ENCODE measurements at regions not wholly inside any gene's neighbourhood (a gene's known extent, or its start where the extent isn't known, plus 50 kb on each side); places are given as distances from the start of the nearest gene placed in this dataset.
"Not testable (repeated sequence)": the region's sequence is repeated elsewhere in the genome, so short reads cannot be mapped to it uniquely, and the experiment has no call there.

DNA sequence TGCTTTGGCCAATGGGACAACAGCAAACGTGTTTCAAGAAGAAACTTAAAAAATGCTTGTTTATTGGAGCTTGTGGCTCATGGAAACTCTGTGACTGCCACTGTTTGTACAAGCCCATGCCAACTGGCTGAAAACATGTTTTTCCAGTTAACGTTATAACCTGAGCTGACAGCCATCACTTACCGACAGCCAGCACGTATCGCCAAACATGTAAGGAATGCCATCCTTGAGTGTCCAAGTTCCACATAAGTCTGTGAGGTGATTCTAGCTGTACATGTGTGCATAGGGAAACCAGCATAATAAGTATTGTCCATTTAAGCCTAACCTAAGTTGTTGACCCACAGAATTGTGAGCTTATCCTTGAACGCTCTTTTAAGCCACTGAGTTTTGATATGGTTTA, 596.9 kb downstream of the TRHDE start:
- no peak for DNase-seq

DNA sequence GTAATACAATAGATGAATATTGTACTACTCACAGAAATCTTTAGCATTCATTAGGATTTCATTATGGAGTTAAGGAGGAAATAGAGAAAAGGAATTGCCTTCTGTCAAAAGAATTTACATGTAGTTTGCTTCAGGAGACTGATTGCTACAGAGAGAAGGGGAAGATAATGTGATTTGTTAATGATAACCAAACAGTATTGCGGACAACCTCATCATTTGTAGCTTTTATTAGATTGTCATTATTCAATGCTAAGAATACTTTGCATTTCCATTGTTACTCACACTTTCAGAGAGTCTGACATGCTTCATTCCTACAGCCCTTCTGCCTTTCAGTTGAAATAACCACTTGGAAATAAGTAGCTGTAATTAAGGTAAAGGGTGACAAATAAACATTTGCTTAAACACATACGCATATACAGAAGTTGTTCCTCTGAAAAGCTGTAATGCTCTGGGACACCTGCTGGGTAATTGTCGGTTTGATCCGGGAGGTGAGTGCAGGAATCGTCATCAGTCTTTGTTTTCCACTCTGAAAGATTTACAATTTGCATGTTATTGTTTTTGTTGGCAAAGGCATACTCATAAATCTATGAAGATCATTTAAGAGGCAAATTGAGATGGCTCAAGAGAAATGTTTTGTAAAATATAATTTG, 600.2 kb downstream of the TRHDE start:
- DNase-seq = no peak

DNA sequence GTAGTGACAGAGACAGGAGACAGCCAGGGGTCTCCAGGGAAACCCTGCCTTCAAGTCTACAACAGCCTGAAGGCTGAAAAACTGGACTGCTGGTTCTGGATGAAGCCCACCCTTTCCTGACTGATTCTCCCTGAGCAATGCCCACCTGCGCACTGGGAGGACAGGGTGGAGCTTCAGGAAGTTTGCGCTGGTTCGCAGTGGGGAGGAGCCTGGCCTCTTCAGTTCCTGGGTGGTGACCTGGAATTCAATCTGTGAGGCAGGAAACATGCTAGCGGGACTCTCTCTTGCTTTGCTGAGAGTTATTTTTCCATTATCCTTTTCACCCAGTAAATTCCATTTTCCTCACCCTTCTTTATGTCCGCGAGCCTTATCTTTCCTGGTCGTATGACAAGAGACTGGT, 600.8 kb downstream of the TRHDE start:
- no peak for DNase-seq

DNA sequence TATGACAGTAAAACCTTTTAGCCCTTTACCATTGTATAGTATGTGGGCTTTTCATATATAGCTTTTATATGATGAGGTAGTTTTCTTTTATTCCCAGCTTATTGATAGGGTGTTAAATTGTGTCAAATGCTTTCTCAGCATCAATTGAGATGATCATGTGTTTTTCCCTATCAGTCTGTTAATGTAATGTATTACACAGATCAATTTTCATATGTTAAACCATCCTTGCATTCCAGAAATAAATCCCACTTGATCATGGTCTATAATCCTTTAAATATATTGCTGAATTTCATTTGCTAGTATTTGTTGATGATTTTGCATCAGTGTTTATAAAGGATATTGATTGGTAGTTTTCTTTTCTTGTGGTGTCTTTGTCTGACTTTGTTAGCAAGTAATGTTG, 603.9 kb downstream of the TRHDE start:
- DNase-seq = no peak

DNA sequence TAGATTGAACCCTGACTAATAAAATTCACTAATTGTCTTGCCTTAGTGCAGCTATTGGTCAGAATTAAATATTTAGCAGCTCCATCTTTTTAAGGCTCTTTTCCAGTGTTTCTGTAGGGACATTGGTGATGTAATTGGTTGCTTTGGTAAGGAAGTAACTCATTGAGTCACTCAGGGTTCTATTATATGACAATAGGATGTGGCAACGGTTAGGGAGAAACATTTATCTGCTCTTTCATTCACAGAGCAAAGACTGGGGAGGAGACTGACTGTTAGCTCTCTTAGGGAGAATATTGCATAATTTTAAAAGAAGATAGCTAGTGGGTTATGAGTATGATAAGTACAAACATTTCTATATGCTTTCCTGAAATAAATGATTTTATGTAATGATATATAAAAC, 616.5 kb downstream of the TRHDE start:
- DNase-seq = no peak

DNA sequence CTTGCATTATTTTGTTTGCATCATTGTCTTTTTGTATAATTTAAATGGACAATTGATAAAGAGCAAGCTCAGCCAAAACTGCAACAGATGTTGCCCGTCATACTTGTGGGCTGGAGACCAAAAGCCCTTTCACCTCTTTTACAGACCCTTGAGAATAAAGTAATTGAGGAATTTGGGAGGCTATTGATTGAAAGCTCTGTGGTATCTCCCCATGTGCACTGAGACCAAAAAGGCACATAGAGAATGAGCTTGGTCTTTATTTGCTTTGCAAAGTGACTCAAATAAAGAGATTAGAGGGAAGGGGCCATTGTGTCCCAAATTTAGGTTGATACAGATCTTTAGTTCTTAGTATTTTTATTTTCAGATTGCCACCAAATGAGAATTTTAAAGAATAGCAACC, 617.6 kb downstream of the TRHDE start:
- no peak for DNase-seq

DNA sequence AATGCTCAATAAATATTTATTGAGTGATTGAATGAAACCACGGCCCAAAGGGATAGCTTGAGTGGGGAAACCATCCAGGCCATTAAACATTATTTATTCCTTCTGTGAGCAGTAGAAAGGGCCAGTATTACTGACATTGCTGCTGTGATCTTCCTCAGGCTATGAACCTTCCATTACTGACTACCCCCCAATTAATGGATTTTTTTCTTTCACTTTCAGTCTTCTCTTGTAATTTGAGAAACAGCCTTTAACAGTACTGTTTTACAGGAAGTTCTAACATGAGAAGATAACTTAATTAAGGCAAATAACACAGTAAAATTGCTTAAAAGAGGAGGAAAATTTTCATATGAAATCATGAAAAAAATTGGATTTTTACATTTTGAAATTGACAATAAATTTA, 629.5 kb downstream of the TRHDE start:
- no peak for DNase-seq

DNA sequence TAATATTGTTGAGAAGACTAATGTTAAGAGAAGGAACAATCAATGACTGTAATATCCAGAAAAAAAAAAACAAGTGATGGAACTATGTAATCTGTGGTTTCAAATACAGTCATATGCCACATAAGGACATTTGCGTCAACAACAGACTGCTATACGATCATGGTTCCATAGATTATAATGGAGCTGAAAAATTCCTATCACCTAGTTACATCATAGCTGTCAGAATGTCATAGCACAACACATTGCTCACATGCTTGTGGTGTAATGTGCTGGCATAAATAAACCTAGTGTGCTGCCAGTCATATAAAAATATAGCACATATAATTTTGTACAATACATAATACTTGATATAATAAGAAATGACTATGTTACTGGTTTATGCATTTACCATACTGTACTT, 653.5 kb downstream of the TRHDE start:
- DNase-seq = no peak

DNA sequence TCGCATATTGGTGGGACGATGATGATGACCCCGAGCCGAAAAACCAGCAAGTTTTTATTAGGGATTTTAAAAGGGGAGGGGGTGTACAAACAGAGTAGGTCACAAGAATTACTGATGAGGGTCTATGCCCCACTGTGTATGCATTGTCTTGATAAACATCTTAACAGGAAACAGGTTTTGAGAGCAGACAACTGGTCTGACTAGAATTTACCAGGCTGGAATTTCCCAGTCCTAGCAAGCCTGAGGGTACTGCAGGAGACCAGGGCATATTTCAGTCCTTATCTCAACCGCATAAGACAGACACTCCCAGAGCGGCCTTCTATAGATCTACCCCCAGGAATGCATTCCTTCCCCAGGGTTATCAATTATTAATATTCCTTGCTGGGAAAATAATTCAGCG, 659.7 kb downstream of the TRHDE start:
- not testable (repeated sequence) for DNase-seq

DNA sequence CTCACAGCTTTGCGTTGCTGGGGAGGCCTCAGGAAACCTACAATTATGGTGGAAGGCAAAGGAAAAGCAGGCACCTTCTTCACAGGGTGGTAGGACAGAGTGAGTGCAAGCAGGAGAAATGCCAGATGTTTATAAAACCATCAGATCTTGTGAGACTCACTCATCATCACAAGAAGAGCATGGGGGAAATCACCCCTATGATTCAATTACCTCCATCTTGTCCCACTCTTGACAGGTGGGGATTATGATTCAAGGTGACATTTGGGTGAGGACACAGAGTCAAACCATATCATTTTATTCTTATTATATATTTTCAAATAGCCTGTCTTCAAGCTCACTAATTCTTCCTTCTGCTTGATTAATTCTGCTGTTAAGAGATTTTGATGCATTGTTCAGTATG, 665.3 kb downstream of the TRHDE start:
- DNase-seq = no peak

DNA sequence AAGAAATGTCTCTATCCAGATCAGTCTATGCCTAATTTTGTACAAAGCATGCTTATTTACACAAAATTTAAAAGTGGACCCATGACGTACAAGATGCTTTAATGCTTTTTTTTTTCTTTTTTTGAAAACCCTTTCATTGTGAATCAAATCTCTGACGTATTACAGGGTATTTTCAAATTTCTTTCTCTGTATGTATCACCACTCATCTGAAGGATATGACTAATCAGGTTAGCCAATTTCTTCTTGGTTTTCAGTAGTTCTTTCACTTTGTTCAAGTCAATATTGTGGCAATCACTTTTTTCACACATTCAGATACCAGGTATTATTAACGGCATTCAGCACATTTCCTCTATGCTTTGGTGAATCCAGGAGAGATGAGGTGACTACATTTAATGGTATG, 685.3 kb downstream of the TRHDE start:
- DNase-seq = peak in 1 of 5 experiments; percentile 2

DNA sequence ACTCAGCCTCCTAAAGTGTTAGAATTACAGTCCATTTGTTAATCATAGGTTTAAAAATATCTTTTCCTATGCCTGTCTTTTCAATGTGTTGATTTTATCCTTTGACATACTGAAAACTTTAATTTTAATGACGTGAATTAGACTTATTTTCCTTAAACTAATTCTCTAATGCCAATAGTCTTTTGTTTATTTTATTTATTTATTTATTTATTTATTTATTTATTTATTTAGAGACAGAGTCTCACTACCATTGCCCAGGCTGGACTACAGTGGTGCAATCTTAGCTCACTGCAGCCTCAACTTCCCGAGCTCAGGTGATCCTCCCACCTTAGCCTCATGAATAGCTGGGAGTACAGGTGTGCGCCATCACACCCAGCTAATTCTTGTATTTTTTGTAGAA, 694.5 kb downstream of the TRHDE start:
- no peak for DNase-seq

DNA sequence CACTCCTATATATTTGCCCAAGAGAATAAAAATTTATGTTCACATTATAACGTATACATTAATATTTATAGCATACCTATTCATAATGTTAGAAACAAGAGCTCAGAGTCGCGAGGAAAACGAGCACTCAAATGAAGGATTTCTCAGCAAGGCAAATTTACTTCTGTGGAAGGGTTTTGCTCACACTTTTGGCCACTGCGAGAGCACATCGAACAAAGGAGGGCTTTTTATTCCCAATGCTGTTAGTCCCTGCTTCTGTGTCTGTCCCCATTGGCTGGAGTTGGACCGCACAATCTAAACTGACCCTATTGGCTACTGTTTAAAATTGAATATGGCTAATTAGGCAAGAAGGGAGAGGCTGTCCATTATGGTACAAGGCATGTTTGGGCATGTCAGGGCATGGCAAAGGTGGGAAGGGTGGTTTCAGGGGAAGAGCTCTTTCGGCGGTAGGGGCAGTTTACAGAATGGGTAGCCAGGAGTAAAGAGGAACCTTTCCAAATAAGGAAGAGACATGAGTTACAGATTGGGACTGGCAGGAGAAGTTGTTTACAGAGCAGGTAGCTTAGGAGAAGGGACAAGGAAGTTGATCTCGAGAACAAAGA, 702.9 kb downstream of the TRHDE start:
- no peak for DNase-seq

DNA sequence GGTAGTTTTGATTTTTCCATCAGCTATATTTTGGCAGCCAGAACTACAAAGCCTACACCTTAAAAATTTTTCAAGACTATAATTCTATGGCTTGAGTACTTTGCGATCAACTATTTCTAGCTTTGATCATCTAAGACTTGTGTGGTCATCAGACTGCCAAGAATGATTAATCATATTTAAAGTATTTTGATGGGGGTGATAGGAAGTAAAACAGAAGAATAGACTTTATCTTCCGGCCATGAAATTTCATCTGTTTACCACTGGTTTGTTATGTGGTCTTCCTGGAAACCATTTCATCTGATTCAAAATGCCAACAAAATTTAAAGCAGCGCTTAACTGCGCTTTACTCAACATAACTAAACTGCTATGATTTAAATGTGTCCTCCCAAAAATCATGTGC, 706.8 kb downstream of the TRHDE start:
- DNase-seq = no peak

DNA sequence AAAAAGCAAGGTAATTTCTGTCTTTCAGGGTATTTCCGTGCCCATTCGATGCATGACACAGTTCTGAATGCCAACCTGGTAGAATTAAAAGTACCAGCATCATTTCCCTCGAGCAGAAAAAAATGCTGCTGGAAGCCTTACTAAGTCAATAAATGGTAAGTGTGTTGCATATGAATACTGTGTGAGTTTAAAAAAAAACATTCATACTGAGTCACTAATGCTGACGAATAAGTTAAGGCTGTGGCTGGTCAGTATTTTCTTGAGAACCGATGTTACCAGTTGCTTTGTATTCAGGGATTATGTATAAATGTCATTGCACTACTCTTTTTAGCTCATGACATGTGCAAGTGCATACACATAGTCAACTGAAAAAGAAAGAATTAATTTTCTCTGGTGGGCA, 710.2 kb downstream of the TRHDE start:
- DNase-seq = no peak

DNA sequence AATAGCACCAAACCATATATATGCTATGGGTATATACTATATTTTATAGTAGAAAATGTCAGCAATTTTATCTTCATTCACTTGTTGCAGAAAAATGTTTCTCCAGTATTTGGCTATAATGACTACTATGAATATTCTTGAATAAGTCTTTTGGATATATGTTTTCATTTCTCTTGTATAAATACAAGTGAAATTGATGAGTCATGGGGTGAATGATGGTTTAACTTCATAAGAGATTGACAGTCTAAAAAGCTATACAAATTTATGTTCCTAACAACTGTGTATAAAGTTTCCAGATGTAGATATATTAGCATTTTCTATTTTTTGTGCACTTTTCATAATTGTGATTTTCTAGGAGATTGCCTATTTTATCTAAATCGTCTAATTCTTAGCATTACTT, 714.8 kb downstream of the TRHDE start:
- DNase-seq = no peak

DNA sequence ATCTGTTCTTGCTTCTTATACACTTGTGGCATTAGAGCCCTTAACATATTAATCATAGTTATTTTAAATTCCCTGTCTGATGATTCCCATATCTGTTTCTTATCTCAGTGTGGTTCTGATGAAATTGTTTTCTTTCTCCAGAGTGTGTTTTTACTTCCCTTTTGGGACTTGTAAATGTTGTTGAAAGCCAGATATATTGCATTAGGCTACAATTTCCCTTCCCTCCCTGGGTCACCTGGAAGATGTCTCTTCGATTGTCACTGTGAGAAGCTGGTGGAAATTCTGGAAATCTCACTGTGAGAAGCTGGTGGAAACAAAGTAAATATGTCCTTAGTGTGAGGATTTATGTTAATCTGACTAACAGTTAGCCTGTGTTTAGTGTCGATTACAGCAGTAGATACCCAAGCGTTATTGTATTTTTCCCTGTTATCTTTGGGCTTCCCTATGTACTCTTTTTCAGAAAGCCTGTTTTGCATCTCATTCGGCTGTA, 717.3 kb downstream of the TRHDE start:
- DNase-seq = no peak

DNA sequence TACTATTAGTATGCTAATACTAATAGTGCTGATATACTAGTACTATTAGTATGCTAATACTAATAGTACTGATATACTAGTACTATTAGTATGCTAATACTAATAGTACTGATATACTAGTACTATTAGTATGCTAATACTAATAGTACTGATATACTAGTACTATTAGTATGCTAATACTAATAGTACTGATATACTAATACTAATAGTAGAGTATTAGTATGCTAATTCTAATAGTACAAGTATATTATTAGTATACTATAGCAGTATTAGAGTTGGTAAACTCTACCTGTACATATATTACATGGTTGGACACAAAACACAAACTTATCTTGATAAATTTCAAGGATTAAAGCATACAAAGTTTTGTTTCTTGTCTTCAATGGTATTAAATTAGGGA, 722.9 kb downstream of the TRHDE start:
- not testable (repeated sequence) for DNase-seq

DNA sequence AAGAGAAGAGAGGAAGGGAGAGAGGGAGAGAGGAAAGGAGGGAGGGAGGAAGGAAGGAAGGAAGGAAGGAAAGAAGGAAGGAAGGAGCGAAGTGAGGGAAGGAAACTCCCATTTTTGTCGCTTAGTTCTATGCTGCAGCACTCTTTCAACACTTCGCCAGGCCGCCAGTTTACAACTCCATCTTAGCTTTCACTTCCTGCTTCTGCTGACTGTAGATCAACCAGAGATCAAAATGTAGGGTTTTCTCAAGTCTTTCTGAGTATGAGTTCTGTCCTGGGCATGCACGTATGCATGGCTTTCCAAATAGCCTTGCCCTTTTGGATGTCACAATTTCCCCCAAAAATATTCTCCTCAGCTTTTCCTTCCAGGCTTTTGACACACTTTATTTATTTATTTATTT, 723.4 kb downstream of the TRHDE start:
- no peak for DNase-seq

DNA sequence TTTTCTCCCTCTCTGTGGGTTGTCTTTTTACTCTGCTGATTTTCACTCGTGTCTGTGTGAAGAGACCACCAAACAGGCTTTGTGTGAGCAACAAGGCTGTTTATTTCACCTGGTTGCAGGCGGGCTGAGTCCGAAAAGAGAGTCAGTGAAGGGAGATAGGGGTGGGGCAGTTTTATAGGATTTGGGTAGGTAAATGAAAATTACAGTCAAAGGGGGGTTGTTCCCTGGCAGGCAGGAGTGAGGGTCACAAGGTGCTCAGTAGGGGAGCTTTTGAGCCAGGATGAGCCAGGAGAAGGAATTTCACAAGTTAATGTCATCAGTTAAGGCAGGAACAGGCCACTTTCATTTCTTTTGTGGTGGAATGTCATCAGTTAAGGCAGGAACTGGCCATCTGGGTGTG, 729.6 kb downstream of the TRHDE start:
- not testable (repeated sequence) for DNase-seq

DNA sequence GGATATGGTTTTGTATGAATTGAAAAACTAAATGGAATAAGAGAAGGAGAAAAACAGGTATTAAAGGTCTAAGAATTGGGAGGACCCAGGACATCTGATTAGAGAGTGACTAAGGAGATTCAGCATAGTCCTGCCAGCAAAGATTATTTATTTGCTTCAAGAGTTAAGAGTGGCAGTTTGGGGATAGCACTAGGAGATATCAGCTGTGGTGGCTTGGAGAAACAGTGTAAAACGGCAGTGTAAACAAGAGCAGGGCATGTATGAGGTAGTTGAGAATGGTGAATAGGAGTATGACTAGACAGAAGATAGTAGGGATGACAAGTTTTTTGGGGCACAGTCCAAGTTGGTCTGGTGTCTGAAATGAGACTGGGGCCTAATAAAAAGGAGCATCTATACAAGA, 730.3 kb downstream of the TRHDE start:
- not testable (repeated sequence) for DNase-seq

DNA sequence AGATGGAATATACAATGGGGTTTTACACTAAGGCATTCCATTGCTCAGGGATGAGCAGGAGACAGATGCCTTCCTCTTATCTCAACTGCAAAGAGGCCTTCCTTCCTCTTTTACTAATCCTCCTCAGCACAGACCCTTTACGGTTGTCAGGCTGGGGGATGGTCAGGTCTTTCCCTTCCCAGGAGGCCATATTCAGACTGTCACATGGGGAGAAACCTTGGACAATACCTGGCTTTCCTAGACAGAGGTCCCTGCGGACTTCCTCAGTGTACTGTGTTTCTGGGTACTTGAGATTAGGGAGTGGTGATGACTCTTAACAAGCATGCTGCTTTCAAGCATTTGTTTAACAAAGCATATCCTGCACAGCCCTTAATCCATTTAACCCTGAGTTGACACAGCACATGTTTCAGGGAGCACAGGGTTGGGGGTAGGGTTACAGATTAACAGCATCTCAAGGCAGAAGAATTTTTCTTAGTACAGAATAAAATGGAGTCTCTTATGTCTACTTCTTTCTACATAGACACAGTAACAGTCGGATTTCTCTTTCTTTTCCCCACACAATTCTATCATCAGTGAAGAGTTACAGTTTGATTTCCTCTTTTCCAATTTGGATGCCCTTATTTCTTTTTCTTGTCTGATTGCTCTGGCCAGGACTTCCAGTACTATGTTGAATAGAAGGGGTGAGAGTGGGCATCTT, 737.1 kb downstream of the TRHDE start:
- not testable (repeated sequence) for DNase-seq

DNA sequence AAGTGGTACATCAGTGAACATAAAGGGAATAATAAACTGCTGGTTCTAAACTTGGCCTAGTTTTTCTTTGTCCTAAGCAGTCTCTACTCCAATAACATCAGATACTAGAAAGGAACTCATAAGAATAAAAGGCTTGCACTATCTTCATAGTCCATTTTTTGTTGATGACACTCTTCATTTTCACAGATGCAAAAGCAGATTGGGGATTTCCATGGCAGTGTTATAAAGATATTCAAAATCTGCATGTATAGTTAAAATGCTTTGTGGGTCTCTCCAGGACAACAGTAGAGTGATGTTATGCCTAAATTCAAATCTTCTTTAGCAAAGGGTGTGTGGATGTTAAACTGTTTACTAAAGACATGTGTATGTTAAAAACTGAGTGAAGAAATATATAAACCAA, 745.8 kb downstream of the TRHDE start:
- no peak for DNase-seq

DNA sequence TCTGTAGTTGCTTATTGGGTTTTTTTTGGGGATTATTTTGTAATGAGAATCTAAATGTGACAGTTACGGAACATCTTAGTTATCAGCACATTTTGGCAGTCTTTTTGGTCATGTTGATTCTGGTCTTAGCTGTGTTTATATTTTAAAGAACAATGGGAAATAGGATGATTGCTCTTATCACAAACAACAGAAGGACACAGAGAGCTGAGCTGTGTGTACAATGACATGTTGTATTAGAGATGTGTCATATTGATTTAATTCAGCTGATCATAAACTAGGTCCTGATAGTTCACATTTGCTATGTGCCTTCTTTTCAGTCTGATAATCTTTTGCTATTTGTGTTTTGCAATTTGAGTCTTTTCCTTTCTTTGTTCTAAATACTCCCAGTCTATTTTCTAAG, 781.7 kb downstream of the TRHDE start:
- no peak for DNase-seq
